H1 (cell line): ENCODE measurements at regions not wholly inside any gene's neighbourhood (a gene's known extent, or its start where the extent isn't known, plus 50 kb on each side); places are given as distances from the start of the nearest gene placed in this dataset.
A peak's percentile ranks its signal among the peaks of the same experiment; 100 is the strongest.

Experiments used
- CTCF ChIA-PET: fragments of 300-600 bp; sonication (Branson Sonifier 250); formaldehyde crosslinking; loops from one replicate; lab custom pipeline; 2021; ENCODE audit not compliant: partially characterized antibody; lab: Charles Lee
- POLR2A ChIA-PET: fragments of 300-600 bp; sonication (Branson Sonifier 250); formaldehyde crosslinking; loops from one replicate; lab custom pipeline; 2021; ENCODE audit warnings: inconsistent platforms; ENCODE audit not compliant: partially characterized antibody; lab: Charles Lee
- DNase-seq, 2 experiments: peaks; one replicate each; pipeline versions ENCODE4 v3.0.0 to v3.0.0-alpha.2; 2010 to 2022; ENCODE audit warnings: low spot score in 2 of 2, low read depth in 1 of 2, mixed read lengths in 1 of 2
- FAIRE-seq: peaks from 2 replicates; lab custom pipeline; 2011; peaks lifted over from hg19 to GRCh38; lab: Jason Lieb, UNC
- H2AFZ ChIP-seq: 2 replicates; pipeline ENCODE4 v1.8.1; 2012; ENCODE audit warnings: low read length, inconsistent platforms
- H2AK5ac ChIP-seq: 2 replicates; pipeline ENCODE4 v1.6.1; 2013; ENCODE audit warnings: low read depth, low read length
- H2BK120ac ChIP-seq: replicated peaks from 2 replicates; pipeline ENCODE3; 2013; ENCODE audit warnings: low read depth, low read length, inconsistent platforms
- H2BK12ac ChIP-seq: 2 replicates; pipeline ENCODE4 v1.6.1; 2013; ENCODE audit warnings: low read depth, low read length
- H2BK15ac ChIP-seq: 2 replicates; pipeline ENCODE4 v1.6.1; 2013; ENCODE audit warnings: low read length
- H2BK20ac ChIP-seq: 2 replicates; pipeline ENCODE4 v1.6.1; 2013; ENCODE audit warnings: low read length
- H2BK5ac ChIP-seq: 2 replicates; pipeline ENCODE4 v1.6.1; 2013; ENCODE audit warnings: low read depth, low read length
- H3K14ac ChIP-seq: 2 replicates; pipeline ENCODE4 v1.6.1; 2013; ENCODE audit warnings: inconsistent platforms; ENCODE audit not compliant: insufficient read length
- H3K18ac ChIP-seq: 2 replicates; pipeline ENCODE4 v1.6.1; 2013; ENCODE audit warnings: low read length; ENCODE audit errors: extremely low read depth
- H3K23ac ChIP-seq: 2 replicates; pipeline ENCODE4 v1.6.1; 2013; ENCODE audit warnings: inconsistent platforms; ENCODE audit not compliant: insufficient read length
- H3K23me2 ChIP-seq: 2 replicates; pipeline ENCODE4 v1.6.1; 2013; ENCODE audit warnings: low read depth, low read length
- H3K27ac ChIP-seq: 2 replicates; pipeline ENCODE4 v1.6.1; 2011; ENCODE audit warnings: low read depth, low read length, inconsistent platforms
- H3K27me3 ChIP-seq, 4 experiments: replicated peaks in 1 of 4; 1 replicate in 1 of 4; 2 replicates in 3 of 4; pipeline versions ENCODE4 v1.6.1 to v1.8.1; 2011 to 2013; ENCODE audit warnings: low read length in 3 of 4, mild to moderate bottlenecking in 3 of 4, inconsistent platforms in 2 of 4, mixed read lengths in 2 of 4, moderate library complexity in 1 of 4; ENCODE audit not compliant: control insufficient read depth in 3 of 4, insufficient read depth in 3 of 4; ENCODE audit errors: extremely low read depth in 1 of 4
- H3K36me3 ChIP-seq, 4 experiments: 2 replicates each; pipeline versions ENCODE4 v1.6.1 to v1.8.1; 2011 to 2013; ENCODE audit warnings: mild to moderate bottlenecking in 4 of 4, low read length in 3 of 4, moderate library complexity in 2 of 4, control low read depth in 1 of 4, inconsistent platforms in 1 of 4; ENCODE audit not compliant: insufficient read depth in 4 of 4, control insufficient read depth in 2 of 4
- H3K4ac ChIP-seq: replicated peaks from 2 replicates; pipeline ENCODE3; 2013; ENCODE audit warnings: low read length, low read depth, mixed read lengths, inconsistent platforms; ENCODE audit not compliant: insufficient read length
- H3K4me1 ChIP-seq, 4 experiments: replicated peaks in 1 of 4; 1 replicate in 1 of 4; 2 replicates in 3 of 4; pipeline versions ENCODE4 v1.6.1 to v1.8.1; 2011 to 2013; ENCODE audit warnings: low read length in 3 of 4, inconsistent platforms in 2 of 4, mixed read lengths in 1 of 4; ENCODE audit not compliant: insufficient read depth in 4 of 4, control insufficient read depth in 3 of 4
- H3K4me2 ChIP-seq, 2 experiments: 2 replicates each; pipeline versions ENCODE4 v1.6.1 to v1.8.1; 2011 to 2013; ENCODE audit warnings: low read depth in 2 of 2, low read length in 2 of 2, control low read depth in 1 of 2, inconsistent platforms in 1 of 2, mild to moderate bottlenecking in 1 of 2; ENCODE audit not compliant: insufficient read depth in 1 of 2
- H3K4me3 ChIP-seq, 4 experiments: fragments of 200-600, 300-600 bp in 1 of 4; sonication (generic), shearing (Covaris generic), sonication (Bioruptor Twin) in 1 of 4; 2 replicates each; pipeline versions ENCODE4 v1.5.1 to v1.8.1; 2011 to 2016; ENCODE audit warnings: low read length in 4 of 4, low read depth in 3 of 4, control low read depth in 2 of 4, inconsistent platforms in 2 of 4, mild to moderate bottlenecking in 2 of 4, mixed read lengths in 1 of 4, moderate library complexity in 1 of 4; ENCODE audit not compliant: insufficient read depth in 2 of 4; ENCODE audit errors: extremely low read depth in 1 of 4
- H3K56ac ChIP-seq: replicated peaks from 2 replicates; pipeline ENCODE3; 2013; ENCODE audit warnings: low read depth, mild to moderate bottlenecking, mixed read lengths, low read length, inconsistent platforms; ENCODE audit not compliant: insufficient read length
- H3K79me1 ChIP-seq: 2 replicates; pipeline ENCODE4 v1.6.1; 2013; ENCODE audit warnings: low read depth, low read length, control low read depth
- H3K79me2 ChIP-seq, 2 experiments: 2 replicates each; pipeline versions ENCODE4 v1.6.1 to v1.8.1; 2012 to 2013; ENCODE audit warnings: low read length in 2 of 2, mild to moderate bottlenecking in 2 of 2, inconsistent platforms in 1 of 2; ENCODE audit not compliant: insufficient read depth in 2 of 2, control insufficient read depth in 1 of 2
- H3K9ac ChIP-seq, 4 experiments: replicated peaks in 1 of 4; 1 replicate in 1 of 4; 2 replicates in 3 of 4; pipeline versions ENCODE4 v1.6.1 to v1.8.1; 2011 to 2013; ENCODE audit warnings: low read depth in 3 of 4, low read length in 3 of 4, control low read depth in 2 of 4, mild to moderate bottlenecking in 2 of 4, moderate library complexity in 2 of 4, inconsistent platforms in 1 of 4; ENCODE audit errors: extremely low read depth in 1 of 4
- H3K9me3 ChIP-seq, 2 experiments: 2 replicates each; pipeline versions ENCODE4 v1.6.1 to v1.8.1; 2012 to 2013; ENCODE audit warnings: mild to moderate bottlenecking in 2 of 2, moderate library complexity in 2 of 2, control low read depth in 1 of 2, inconsistent platforms in 1 of 2, low read depth in 1 of 2, low read length in 1 of 2, mixed read lengths in 1 of 2; ENCODE audit not compliant: insufficient read depth in 2 of 2
- H4K20me1 ChIP-seq, 2 experiments: replicated peaks in 1 of 2; 2 replicates each; pipeline versions ENCODE3 to v1.8.1; 2011 to 2013; ENCODE audit warnings: inconsistent platforms in 2 of 2, low read length in 2 of 2, mild to moderate bottlenecking in 1 of 2; ENCODE audit not compliant: insufficient read depth in 2 of 2, control insufficient read depth in 1 of 2
- H4K5ac ChIP-seq: 2 replicates; pipeline ENCODE4 v1.6.1; 2013; ENCODE audit warnings: low read length, low read depth, mixed read lengths, inconsistent platforms; ENCODE audit not compliant: insufficient read length
- H4K8ac ChIP-seq: 2 replicates; pipeline ENCODE4 v1.8.0; 2013; ENCODE audit warnings: mild to moderate bottlenecking, moderate library complexity, low read length, inconsistent platforms; ENCODE audit not compliant: insufficient read depth; ENCODE audit errors: extremely low read depth
- H4K91ac ChIP-seq: replicated peaks from 2 replicates; pipeline ENCODE3; 2013; ENCODE audit warnings: low read length, mixed read lengths, inconsistent platforms; ENCODE audit not compliant: insufficient read length
- POLR2A ChIP-seq, 2 experiments: IDR thresholded peaks; 1 replicate in 1 of 2; 2 replicates in 1 of 2; pipeline ENCODE4 v1.6.1; 2011; ENCODE audit warnings: low read depth in 2 of 2, low read length in 2 of 2, mild to moderate bottlenecking in 2 of 2; ENCODE audit errors: control extremely low read depth in 1 of 2
- RAD21 ChIP-seq, 2 experiments: IDR thresholded peaks in 1 of 2; conservative IDR thresholded peaks in 1 of 2; 2 replicates each; pipeline ENCODE4 v1.6.1; 2011; ENCODE audit warnings: low read depth in 2 of 2, low read length in 2 of 2, improper control_type of control experiment in 1 of 2, inconsistent platforms in 1 of 2, mild to moderate bottlenecking in 1 of 2, moderate library complexity in 1 of 2
- RNF2 ChIP-seq: fragments of 200-900, 300-1000 bp; sonication (generic); IDR thresholded peaks from 2 replicates; pipeline ENCODE4 v1.7.1; 2016; ENCODE audit warnings: borderline replicate concordance, low read depth, mild to moderate bottlenecking, antibody characterized with exemption, low read length; ENCODE audit not compliant: poor library complexity, severe bottlenecking; ENCODE audit errors: missing control alignments
- WGBS, 2 experiments: shearing (Covaris generic) in 1 of 2; methylation state at CpG; one replicate each; pipeline versions ENCODE4 v1.1.6 to v1.1.7; 2013 to 2015; ENCODE audit warnings: low lambda C conversion rate in 2 of 2, mixed read lengths in 2 of 2, inconsistent platforms in 1 of 2, low coverage in 1 of 2, missing lambda C conversion rate in 1 of 2; ENCODE audit not compliant: insufficient replicate concordance in 2 of 2, insufficient coverage in 1 of 2, insufficient read length in 1 of 2; ENCODE audit errors: extremely low coverage in 1 of 2, missing lambda C conversion rate in 1 of 2; 5-methylcytosine and 5-hydroxymethylcytosine counted together
- TF ChIP-seq, protein P1 (sequence below), 3 experiments: IDR thresholded peaks; 1 replicate in 2 of 3; 2 replicates in 1 of 3; pipeline versions ENCODE4 v1.5.1 to v1.6.1; 2011; ENCODE audit warnings: low read length in 3 of 3, mild to moderate bottlenecking in 3 of 3, inconsistent platforms in 2 of 3, low read depth in 1 of 3, moderate library complexity in 1 of 3; ENCODE audit not compliant: insufficient read depth in 1 of 3; ENCODE audit errors: control extremely low read depth in 1 of 3

DNA sequence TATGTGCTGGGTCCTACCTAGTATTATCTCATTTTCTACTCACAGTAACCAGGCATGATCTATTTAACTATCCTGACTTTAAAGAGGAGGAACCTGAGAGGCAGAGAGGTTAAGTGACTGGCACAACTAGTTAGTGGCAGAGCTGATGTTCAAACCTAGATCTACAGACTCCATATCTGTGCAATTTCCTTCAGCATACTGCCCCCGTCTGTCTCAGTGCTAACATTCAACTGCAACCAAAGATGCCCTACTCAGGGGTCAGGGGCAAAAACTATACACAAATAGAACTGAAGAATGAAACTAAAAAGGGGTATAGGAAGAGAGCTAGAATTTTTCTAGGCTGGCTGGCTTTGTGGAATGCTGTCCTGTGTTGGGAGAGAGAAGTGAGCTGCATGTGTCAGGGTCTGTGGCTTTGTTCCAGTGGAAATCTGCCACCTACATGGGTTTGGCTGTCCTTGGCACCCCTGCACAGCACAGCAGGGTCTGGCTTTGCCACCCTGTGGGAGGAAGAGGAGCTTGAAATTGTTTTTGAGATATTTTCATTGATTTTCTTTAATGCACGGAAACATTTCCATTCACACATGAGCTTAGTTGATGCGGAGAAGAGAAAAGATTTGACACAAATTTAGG is 368.5 kb downstream of the RPS6KC1 start:
- ChIA-PET CTCF (interaction anchor here (0.6 to 2.0 kb wide), 8 partner anchors 9 to 140 kb away, joined by 3 to 6 read pairs (median 3); no protein-coding TSS in a partner anchor), POLR2A (no interaction called here)

More for the DNA sequence above, 368.5 kb downstream of the RPS6KC1 start:
- H3K79me1 ChIP-seq, result no peaks in the 10 kb centered on the region
- H2BK15ac ChIP-seq, result no peak overlapping the region
- no peaks in the 10 kb centered on the region for H3K27me3 ChIP-seq
- H2BK120ac ChIP-seq, result no peak overlapping the region
- no peak overlapping the region for H3K4me3 ChIP-seq
- H4K20me1 ChIP-seq, result no peaks in the 10 kb centered on the region
- H3K56ac ChIP-seq, result no peak overlapping the region
- H3K4me1 ChIP-seq, result no peaks in the 10 kb centered on the region; a peak in 1 of 7 replicates
- H4K8ac ChIP-seq, result no peak overlapping the region
- H3K27ac ChIP-seq, result no peak overlapping the region
- no peak overlapping the region for H2BK12ac ChIP-seq
- no peak overlapping the region for H4K5ac ChIP-seq
- DNase-seq (no peak), FAIRE-seq (no peak)
- H2AFZ ChIP-seq, result no peak overlapping the region
- H3K4ac ChIP-seq, result no peak overlapping the region
- no peaks in the 10 kb centered on the region for H3K9me3 ChIP-seq
- H3K4me2 ChIP-seq, result no peak overlapping the region
- no peaks in the 10 kb centered on the region for H3K36me3 ChIP-seq
- no peak overlapping the region for H3K9ac ChIP-seq
- no peak overlapping the region for H2BK5ac ChIP-seq
- H3K23ac ChIP-seq, result no peak overlapping the region
- TF ChIP-seq, protein P1, sequence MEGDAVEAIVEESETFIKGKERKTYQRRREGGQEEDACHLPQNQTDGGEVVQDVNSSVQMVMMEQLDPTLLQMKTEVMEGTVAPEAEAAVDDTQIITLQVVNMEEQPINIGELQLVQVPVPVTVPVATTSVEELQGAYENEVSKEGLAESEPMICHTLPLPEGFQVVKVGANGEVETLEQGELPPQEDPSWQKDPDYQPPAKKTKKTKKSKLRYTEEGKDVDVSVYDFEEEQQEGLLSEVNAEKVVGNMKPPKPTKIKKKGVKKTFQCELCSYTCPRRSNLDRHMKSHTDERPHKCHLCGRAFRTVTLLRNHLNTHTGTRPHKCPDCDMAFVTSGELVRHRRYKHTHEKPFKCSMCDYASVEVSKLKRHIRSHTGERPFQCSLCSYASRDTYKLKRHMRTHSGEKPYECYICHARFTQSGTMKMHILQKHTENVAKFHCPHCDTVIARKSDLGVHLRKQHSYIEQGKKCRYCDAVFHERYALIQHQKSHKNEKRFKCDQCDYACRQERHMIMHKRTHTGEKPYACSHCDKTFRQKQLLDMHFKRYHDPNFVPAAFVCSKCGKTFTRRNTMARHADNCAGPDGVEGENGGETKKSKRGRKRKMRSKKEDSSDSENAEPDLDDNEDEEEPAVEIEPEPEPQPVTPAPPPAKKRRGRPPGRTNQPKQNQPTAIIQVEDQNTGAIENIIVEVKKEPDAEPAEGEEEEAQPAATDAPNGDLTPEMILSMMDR (IDR thresholded peaks at IDR 0.05; ENCODE audit: control extremely low read depth in 1 of 3, insufficient read depth in 1 of 3, low read depth in 1 of 3, low read length in 3 of 3), result peak in 1 of 3 experiments; percentile 14; a peak in 1 of 4 replicates
- TF ChIP-seq RAD21 (IDR thresholded peaks at IDR 0.05 in 1 of 2, conservative IDR thresholded peaks at IDR 0.05 in 1 of 2; ENCODE audit: low read depth in 2 of 2, low read length in 2 of 2) (peak; percentile 17 to 34; a peak in 3 of 4 replicates), RNF2 (no peak), POLR2A (IDR thresholded peaks at IDR 0.05; ENCODE audit: control extremely low read depth in 1 of 2, low read depth in 2 of 2, low read length in 2 of 2) (no peak)
- WGBS, 2 experiments, result 82% methylated on average over 3 of the region's 3 CpGs; no CpG with 5 or more reads in 1 of the 2 experiments
- H2AK5ac ChIP-seq, result no peak overlapping the region
- no peak overlapping the region for H4K91ac ChIP-seq
- no peak overlapping the region for H3K18ac ChIP-seq
- no peak overlapping the region for H3K14ac ChIP-seq
- no peaks in the 10 kb centered on the region for H3K23me2 ChIP-seq
- no peak overlapping the region for H2BK20ac ChIP-seq
- no peaks in the 10 kb centered on the region for H3K79me2 ChIP-seq
